ENCODE measurements at regions not wholly inside any gene's neighbourhood (a gene's known extent, or its start where the extent isn't known, plus 50 kb on each side); places are given as distances from the start of the nearest gene placed in this dataset.
"Not testable (repeated sequence)": the region's sequence is repeated elsewhere in the genome, so short reads cannot be mapped to it uniquely, and the experiment has no call there.

- intact Hi-C loops (cut with DNase I); DNase-seq (ENCODE audit: low spot score): not testable (repeated sequence)
Observed at GRCh38 chr7:149930374-149931068, 56.8 kb downstream of the ATP6V0E2 start.

- intact Hi-C loops (cut with DNase I); DNase-seq (ENCODE audit: low spot score): not testable (repeated sequence)
Observed at GRCh38 chr7:149933776-149934175, 60.0 kb downstream of the ATP6V0E2 start.

DNA sequence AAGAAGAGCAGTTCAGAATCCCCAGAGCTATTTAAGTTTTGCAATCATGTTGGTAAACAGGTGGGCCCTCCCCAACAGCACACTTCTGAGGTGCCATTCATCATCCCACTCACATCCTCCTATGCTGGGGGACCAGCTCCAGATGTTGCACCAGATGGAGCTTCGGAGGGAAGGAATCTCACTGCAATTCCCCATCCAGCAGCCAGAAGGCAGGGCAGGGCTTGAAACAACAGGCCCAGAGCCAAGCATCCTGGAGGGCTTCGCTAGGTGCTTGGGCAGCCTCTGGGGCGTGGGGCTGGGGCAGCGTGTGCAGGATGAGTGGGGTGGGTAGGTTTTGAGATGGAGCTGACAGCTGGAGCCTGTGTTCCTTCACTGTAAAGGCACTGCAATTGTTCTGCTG, 73.6 kb downstream of the ATP6V0E2 start:
- intact Hi-C loops (cut with DNase I), result not testable (repeated sequence)

GRCh38 chr7:149948444-149948843, 74.7 kb downstream of the ATP6V0E2 start:
- intact Hi-C loops (cut with DNase I); DNase-seq (ENCODE audit: low spot score): not testable (repeated sequence)

More for the DNA sequence above, 73.6 kb downstream of the ATP6V0E2 start:
- not testable (repeated sequence) for DNase-seq (ENCODE audit: low spot score)

DNA sequence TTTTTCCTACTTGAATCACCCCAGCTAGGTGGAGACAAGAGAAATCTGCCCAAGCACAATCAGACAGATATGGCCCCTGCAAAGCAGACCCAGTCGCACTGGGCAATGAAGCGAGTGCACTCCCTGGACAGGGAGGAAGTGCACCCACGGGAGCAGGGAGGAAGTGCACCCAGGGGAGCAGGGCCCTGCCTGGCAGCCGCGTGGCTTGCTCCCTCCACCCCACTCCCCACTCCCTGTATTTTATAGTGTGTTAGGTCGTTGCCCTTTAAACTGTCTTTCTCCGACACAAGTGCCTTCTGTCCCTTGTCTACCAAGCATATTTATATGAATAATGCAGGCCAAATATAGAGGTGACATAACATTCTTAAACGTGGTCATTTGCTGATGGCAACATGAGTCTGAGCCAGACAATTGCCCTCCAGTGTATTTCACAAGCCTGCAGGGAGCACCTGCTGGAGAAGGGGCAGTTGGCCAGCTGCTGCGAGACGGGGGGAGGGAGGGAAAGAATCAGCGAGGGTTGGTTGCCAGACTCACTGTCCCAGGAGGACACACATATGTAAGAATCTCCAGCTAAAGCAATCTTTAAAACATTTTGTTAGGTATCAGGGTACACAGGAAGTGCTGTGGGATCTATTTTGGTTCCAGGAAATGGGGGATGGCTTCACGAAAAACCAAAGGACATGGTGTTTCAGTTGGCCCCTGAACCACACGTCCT, 76.3 kb downstream of the ATP6V0E2 start:
- intact Hi-C loops (cut with DNase I); DNase-seq (ENCODE audit: low spot score): not testable (repeated sequence)

GRCh38 chr7:149950578-149950924, 76.8 kb downstream of the ATP6V0E2 start:
- intact Hi-C loops (cut with DNase I); DNase-seq (ENCODE audit: low spot score): not testable (repeated sequence)

GRCh38 chr7:149951579-149951978, 77.8 kb downstream of the ATP6V0E2 start:
- intact Hi-C loops (cut with DNase I); DNase-seq (ENCODE audit: low spot score): not testable (repeated sequence)

GRCh38 chr7:149958880-149959279, 85.1 kb downstream of the ATP6V0E2 start:
- DNase-seq (ENCODE audit: low spot score); intact Hi-C loops (cut with DNase I): not testable (repeated sequence)

DNA sequence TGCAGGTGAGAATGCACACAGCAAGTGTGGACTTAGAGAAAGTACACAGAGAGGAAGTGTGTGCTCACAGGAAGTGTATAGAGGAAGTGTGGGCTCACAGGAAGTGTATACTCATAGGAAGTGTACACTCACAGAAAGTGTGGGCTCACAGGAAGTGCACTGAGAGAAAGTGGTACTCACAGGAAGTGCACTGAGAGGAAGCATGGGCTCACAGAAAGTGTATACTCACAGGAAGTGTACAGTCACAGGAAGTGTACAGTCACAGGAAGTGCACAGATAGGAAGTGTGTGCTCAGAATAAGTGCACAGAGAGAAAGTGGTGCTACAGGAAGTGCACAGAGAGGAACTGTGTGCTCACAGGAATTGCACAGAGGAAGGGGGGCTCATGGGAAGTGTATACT, 87.1 kb downstream of the ATP6V0E2 start:
- DNase-seq (ENCODE audit: low spot score); intact Hi-C loops (cut with DNase I): not testable (repeated sequence)

DNA sequence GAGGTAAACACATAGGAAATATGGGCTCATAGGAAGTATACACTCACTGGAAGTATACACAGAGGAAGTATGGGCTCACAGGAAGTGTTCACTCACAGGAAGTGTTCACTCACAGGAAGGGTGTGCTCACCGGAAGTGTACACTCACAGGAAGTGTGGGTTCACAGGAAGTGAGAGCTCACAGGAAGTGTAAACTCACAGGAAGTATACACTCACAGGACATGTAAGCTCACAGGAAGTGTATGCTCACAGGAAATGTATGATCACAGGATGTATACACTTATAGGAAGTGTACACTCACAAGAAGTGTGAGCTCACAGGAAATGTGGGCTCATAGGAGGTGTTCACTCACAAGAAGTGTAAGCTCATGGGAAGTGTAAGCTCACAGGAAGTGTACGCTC, 88.1 kb downstream of the ATP6V0E2 start:
- intact Hi-C loops (cut with DNase I); DNase-seq (ENCODE audit: low spot score): not testable (repeated sequence)

DNA sequence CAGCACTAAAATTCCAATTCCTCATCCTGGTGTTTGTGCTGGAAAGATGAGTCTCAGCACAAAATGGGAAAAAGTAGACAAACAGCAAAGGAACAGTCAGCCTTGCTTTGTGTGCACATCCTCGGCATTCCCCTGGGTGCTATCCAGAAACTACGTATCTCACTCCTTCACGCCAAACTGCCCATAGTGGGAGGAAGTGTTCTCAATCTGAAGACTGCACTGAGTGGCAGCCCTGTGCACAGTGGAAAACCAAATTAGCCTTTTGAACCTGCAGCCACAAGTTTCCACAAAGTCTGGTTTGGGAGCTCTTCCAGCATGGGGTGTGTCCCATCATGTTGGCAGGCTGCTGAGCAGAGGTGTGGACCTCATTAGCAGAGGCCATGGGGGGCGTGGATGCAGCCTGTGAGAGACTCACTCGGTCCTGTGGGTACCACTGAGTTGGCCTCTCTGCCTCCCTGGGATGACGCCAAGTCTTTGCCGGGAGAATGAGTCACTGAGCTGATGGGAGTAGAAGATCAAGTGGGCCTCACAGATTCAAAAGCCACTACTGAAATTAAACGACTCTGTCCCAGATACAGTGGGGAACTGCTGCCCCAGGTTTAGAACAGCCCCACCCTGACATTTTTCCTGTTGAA, 89.0 kb downstream of the ATP6V0E2 start:
- intact Hi-C loops (cut with DNase I), result not testable (repeated sequence)

GRCh38 chr7:149963985-149964384, 90.2 kb downstream of the ATP6V0E2 start:
- DNase-seq (ENCODE audit: low spot score); intact Hi-C loops (cut with DNase I): not testable (repeated sequence)

More for the DNA sequence above, 89.0 kb downstream of the ATP6V0E2 start:
- not testable (repeated sequence) for DNase-seq (ENCODE audit: low spot score)

DNA sequence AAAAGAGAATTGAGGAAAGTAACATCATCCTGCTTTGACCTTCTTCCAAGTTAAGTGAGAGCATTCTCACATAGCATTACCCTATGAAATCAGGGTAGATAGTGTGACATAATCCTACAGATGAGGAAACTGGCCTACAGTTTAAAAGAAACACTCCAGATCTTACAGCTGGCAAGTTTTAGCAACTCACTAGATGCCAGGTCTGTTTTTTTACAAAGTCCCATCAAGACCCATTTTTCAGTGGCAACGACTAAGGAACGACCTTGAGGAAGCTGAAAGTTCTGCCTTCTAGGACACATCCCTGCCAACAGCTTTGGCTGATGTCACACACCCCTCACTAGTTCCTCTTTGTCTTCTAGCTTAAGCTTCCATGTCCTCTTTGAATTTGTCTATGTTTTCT, 92.7 kb downstream of the ATP6V0E2 start:
- intact Hi-C loops (cut with DNase I); DNase-seq (ENCODE audit: low spot score): not testable (repeated sequence)

- intact Hi-C loops (cut with DNase I); DNase-seq (ENCODE audit: low spot score): not testable (repeated sequence)
Observed at GRCh38 chr7:149972977-149973376, 99.2 kb downstream of the ATP6V0E2 start.

DNA sequence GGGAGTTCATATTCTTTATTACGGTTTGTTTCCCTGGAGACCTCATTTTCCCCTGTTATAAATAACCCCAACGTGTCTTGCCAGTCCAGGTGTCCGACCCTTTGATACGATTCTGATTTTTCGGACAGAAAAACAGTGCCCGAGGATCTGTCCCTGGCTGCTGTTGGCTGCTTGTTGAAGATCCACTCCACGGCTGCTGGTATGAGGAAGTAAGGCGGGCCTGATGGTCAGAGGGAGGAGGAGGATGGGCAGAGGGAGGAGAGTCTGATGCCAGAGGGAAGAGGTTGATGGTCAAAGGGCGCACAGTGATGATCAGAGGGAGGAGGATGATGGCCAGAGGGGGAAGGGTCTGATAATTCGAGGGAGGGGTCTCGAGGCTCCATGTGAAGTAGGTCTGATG, 99.9 kb downstream of the ATP6V0E2 start:
- intact Hi-C loops (cut with DNase I); DNase-seq (ENCODE audit: low spot score): not testable (repeated sequence)

DNA sequence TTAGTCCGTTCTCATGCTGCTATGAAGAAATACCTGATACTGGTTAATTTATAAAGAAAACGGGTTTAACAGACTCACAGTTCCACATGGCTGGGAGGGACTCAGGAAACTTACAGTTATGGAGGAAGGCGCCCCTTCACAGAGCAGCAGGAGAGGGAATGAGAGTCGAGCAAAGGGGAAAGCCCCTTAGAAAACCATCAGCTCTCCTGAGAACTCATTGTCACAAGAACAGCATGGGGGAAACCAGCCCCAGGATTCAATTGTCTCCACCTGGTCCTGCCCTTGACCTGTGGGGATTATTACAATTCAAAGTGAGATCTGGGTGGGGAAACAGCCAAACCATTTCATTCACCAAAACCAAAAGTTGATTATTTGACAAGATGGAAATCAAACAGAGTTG, 101.8 kb downstream of the ATP6V0E2 start:
- DNase-seq (ENCODE audit: low spot score); intact Hi-C loops (cut with DNase I): not testable (repeated sequence)

GRCh38 chr7:149978537-149978936, 104.8 kb downstream of the ATP6V0E2 start:
- DNase-seq (ENCODE audit: low spot score); intact Hi-C loops (cut with DNase I): not testable (repeated sequence)

- DNase-seq (ENCODE audit: low spot score); intact Hi-C loops (cut with DNase I): not testable (repeated sequence)
Observed at GRCh38 chr7:149978944-149979343, 105.2 kb downstream of the ATP6V0E2 start.

- DNase-seq (ENCODE audit: low spot score); intact Hi-C loops (cut with DNase I): not testable (repeated sequence)
Observed at GRCh38 chr7:149982537-149983112, 108.9 kb downstream of the ATP6V0E2 start.

DNA sequence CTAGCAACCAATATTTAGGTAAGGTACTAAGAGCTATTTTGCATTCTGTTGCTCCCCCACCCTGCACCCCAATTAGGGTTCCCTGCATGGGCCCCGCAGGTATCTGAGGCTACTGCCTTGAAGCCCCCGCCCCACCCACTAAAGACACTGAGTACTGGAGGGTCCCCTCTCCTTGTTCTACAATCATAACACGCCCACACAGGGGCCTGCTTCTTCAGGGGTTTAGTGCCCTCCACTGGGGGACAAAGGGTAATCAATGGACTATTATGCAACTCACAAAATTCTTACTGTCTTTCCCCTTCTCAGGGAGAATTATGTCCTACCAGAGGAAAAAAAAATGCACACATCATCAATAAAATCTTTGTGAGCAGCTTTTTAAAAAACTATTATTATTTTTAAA, 113.1 kb downstream of the ATP6V0E2 start:
- DNase-seq (ENCODE audit: low spot score); intact Hi-C loops (cut with DNase I): not testable (repeated sequence)
